ENCODE measurements at regions not wholly inside any gene's neighbourhood (a gene's known extent, or its start where the extent isn't known, plus 50 kb on each side); places are given as distances from the start of the nearest gene placed in this dataset.

GRCh38 chrX:4851534-4851933 lies 1138.1 kb upstream of the PRKX start:
- ATAC-seq (no peak), FAIRE-seq (no peak), DNase-seq (ENCODE audit: extremely low read depth in 1 of 4, low spot score in 3 of 4) (no peak)
- intact Hi-C loops (cut with micrococcal nuclease): no loop called here
- POLR2A ChIA-PET: no interaction called here
- no peak overlapping the region for H3K27ac ChIP-seq (ENCODE audit: extremely low read depth, low read depth, low read length)
- no peaks in the 10 kb centered on the region for H3K36me3 ChIP-seq (ENCODE audit: control insufficient read depth, insufficient read depth, low read length)
- no peak overlapping the region for H3K9ac ChIP-seq (ENCODE audit: insufficient read depth in 1 of 2, low read depth in 2 of 2, low read length in 2 of 2)
- in situ Hi-C loops (cut with MboI): no loop called here
- H3K9me1 ChIP-seq (ENCODE audit: control insufficient read depth, insufficient read depth, low read length): no peaks in the 10 kb centered on the region
- H3K4me3 ChIP-seq: no peak overlapping the region
- H4K20me1 ChIP-seq (replicated peaks; ENCODE audit: control insufficient read depth, insufficient read depth, low read length): no peaks in the 10 kb centered on the region
- CTCF ChIA-PET (ENCODE audit: low intra/inter-chr PET ratio): no interaction called here
- H3K27me3 ChIP-seq (ENCODE audit: control insufficient read depth in 2 of 2, insufficient read depth in 2 of 2, low read length in 2 of 2): no peaks in the 10 kb centered on the region
- no peaks in the 10 kb centered on the region for H3K4me1 ChIP-seq (replicated peaks in 1 of 2; ENCODE audit: control insufficient read depth in 2 of 2, insufficient read depth in 2 of 2, low read length in 2 of 2)
- WGBS (ENCODE audit: insufficient coverage, low coverage, missing lambda C conversion rate): 0% methylated on average over 2 of the region's 2 CpGs
- no peak overlapping the region for H2AFZ ChIP-seq (ENCODE audit: low read depth, low read length)
- no peaks in the 10 kb centered on the region for H3K9me3 ChIP-seq (replicated peaks; ENCODE audit: control insufficient read depth, insufficient read depth, low read depth, low read length)
- BruUV-seq (replicated peaks): no TSS peak
- no peaks in the 10 kb centered on the region for H3K79me2 ChIP-seq (ENCODE audit: control insufficient read depth, insufficient read depth, low read length)
- no peak overlapping the region for H3K4me2 ChIP-seq (ENCODE audit: insufficient read depth, low read length)
- no peak for TF ChIP-seq ZNF512 (tag; IDR thresholded peaks at IDR 0.05)
- no peak for TF ChIP-seq FOXA3 (CRISPR knock-in tag; conservative IDR thresholded peaks at IDR 0.05 in 1 of 2, IDR thresholded peaks at IDR 0.05 in 1 of 2)
- no peak for TF ChIP-seq HBP1 (CRISPR knock-in tag; IDR thresholded peaks at IDR 0.05)
- TF ChIP-seq PREB (CRISPR knock-in tag; IDR thresholded peaks at IDR 0.05): no peak
- no peak for TF ChIP-seq ARID3A (IDR thresholded peaks at IDR 0.05; ENCODE audit: borderline replicate concordance, low read depth, low read length)
- TF ChIP-seq VEZF1 (CRISPR knock-in tag; IDR thresholded peaks at IDR 0.05): no peak
- TF ChIP-seq ZNF449 (CRISPR knock-in tag; IDR thresholded peaks at IDR 0.05): no peak
- TF ChIP-seq ESRRA (IDR thresholded peaks at IDR 0.05; ENCODE audit: borderline replicate concordance, low read depth): no peak
- TF ChIP-seq PHB2 (IDR thresholded peaks at IDR 0.05; ENCODE audit: low read depth): no peak
